ENCODE measurements at regions not wholly inside any gene's neighbourhood (a gene's known extent, or its start where the extent isn't known, plus 50 kb on each side); places are given as distances from the start of the nearest gene placed in this dataset.

DNA sequence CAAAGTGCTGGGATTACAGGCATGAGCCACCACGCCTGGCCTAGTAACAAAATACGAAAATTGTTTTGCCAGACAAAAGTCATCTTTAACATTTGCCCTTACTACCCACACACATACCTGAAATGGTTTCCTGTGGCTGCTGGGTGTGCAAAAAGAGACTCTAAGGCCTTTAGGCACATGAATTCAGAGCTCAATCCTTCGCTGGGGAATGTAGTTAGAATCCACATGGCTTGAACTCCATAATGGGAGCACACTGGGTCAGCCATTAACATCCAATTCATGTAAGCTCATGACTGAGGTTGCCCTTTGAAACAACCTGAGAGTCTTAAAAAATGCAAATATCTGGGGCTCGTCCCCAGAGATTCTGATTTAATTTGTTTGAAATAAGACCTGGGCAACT lies 87.8 kb downstream of the HPGD start:
- H4K5ac ChIP-seq (ENCODE audit: insufficient read length, low read depth, low read length), result no peak overlapping the region
- no peak overlapping the region for H4K91ac ChIP-seq (ENCODE audit: insufficient read length, low read depth, low read length)
- no peaks in the 10 kb centered on the region for H3K9me3 ChIP-seq (ENCODE audit: control insufficient read depth, low read depth, low read length)
- no peak overlapping the region for H2BK20ac ChIP-seq (ENCODE audit: low read depth, low read length, poor library complexity, severe bottlenecking)
- Mint-ChIP-seq H3K4me3 (no peak overlapping the region), H3K27ac (0 out of 7 replicates have a peak overlapping the region, but pooled peaks of 1 of the 3 experiments have one; percentile 46), H3K36me3 (ENCODE audit: insufficient read depth in 1 of 3, low read depth in 3 of 3) (peaks cover 0 to 7% (median 5%) of the 10 kb centered on the region in 3 experiments; a peak in 1 of 7 replicates), H3K27me3 (ENCODE audit: low read depth) (no peaks in the 10 kb centered on the region), H3K4me1 (peaks cover 17 to 20% of the 10 kb centered on the region in 2 experiments), H3K9me3 (peaks cover 4 to 6% of the 10 kb centered on the region in 2 experiments; a peak in 2 of 5 replicates)
- no peaks in the 10 kb centered on the region for H3K79me2 ChIP-seq (ENCODE audit: insufficient read depth, low read length)
- no peak overlapping the region for H2BK12ac ChIP-seq (ENCODE audit: insufficient read length, low read depth, low read length)
- no peaks in the 10 kb centered on the region for H3K23me2 ChIP-seq (ENCODE audit: insufficient read length, low read depth, low read length, poor library complexity, severe bottlenecking)
- no peak overlapping the region for H4K8ac ChIP-seq (replicated peaks; ENCODE audit: insufficient read length, low read depth, low read length)
- H3K4ac ChIP-seq (ENCODE audit: low read depth, low read length), result no peak overlapping the region
- no peaks in the 10 kb centered on the region for H4K20me1 ChIP-seq (ENCODE audit: control insufficient read depth, insufficient read depth, insufficient read length)
- DNase-seq, result no peak
- no peak overlapping the region for H3K18ac ChIP-seq (ENCODE audit: insufficient read length, low read depth, low read length)
- H3K79me1 ChIP-seq (ENCODE audit: insufficient read depth, low read depth, low read length, poor library complexity, severe bottlenecking), result no peaks in the 10 kb centered on the region
- H2BK5ac ChIP-seq (ENCODE audit: insufficient read length, low read length), result no peak overlapping the region
- H2AFZ ChIP-seq (ENCODE audit: low read length), result peak overlapping the region; percentile 89
- no peak overlapping the region for H3K14ac ChIP-seq (ENCODE audit: insufficient read depth, low read length)
- TF ChIP-seq, protein P1, sequence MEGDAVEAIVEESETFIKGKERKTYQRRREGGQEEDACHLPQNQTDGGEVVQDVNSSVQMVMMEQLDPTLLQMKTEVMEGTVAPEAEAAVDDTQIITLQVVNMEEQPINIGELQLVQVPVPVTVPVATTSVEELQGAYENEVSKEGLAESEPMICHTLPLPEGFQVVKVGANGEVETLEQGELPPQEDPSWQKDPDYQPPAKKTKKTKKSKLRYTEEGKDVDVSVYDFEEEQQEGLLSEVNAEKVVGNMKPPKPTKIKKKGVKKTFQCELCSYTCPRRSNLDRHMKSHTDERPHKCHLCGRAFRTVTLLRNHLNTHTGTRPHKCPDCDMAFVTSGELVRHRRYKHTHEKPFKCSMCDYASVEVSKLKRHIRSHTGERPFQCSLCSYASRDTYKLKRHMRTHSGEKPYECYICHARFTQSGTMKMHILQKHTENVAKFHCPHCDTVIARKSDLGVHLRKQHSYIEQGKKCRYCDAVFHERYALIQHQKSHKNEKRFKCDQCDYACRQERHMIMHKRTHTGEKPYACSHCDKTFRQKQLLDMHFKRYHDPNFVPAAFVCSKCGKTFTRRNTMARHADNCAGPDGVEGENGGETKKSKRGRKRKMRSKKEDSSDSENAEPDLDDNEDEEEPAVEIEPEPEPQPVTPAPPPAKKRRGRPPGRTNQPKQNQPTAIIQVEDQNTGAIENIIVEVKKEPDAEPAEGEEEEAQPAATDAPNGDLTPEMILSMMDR (conservative IDR thresholded peaks at IDR 0.05), result no peak
- H3K4me2 ChIP-seq (ENCODE audit: insufficient read depth, insufficient read length, low read length), result no peak overlapping the region
- H2BK120ac ChIP-seq (ENCODE audit: low read depth, low read length, poor library complexity, severe bottlenecking), result no peak overlapping the region
- H3K9ac ChIP-seq (ENCODE audit: extremely low read depth, insufficient read length, low read length), result no peak overlapping the region
- H3K56ac ChIP-seq (ENCODE audit: insufficient read length, low read depth, low read length), result no peak overlapping the region
- H2AK5ac ChIP-seq (ENCODE audit: insufficient read length, low read length), result no peak overlapping the region
- no CpG with 5 or more reads among the region's 4 CpGs for WGBS (ENCODE audit: extremely low coverage, insufficient read length, low lambda C conversion rate)
- no peak overlapping the region for H3K27ac ChIP-seq (ENCODE audit: insufficient read length, low read depth, low read length)
- no peaks in the 10 kb centered on the region for H3K27me3 ChIP-seq (ENCODE audit: insufficient read depth, low read length)
- H3K23ac ChIP-seq (ENCODE audit: insufficient read length, low read depth, low read length), result no peak overlapping the region
- no peak overlapping the region for H2BK15ac ChIP-seq (ENCODE audit: low read depth, low read length)
- peaks cover 4% of the 10 kb centered on the region; the same call in 1 of the 2 replicates for H3K4me1 ChIP-seq (ENCODE audit: insufficient read depth, low read length)
- no peak overlapping the region for H3T11ph ChIP-seq (ENCODE audit: low read length)

All from H9 (cell line).